IPS-18a (cell line): ENCODE measurements at regions not wholly inside any gene's neighbourhood (a gene's known extent, or its start where the extent isn't known, plus 50 kb on each side); places are given as distances from the start of the nearest gene placed in this dataset.

Experiments used
- H3K27ac ChIP-seq: one replicate; pipeline ENCODE4 v1.5.1; 2013; ENCODE audit warnings: low read length
- H3K27me3 ChIP-seq: one replicate; pipeline ENCODE4 v1.6.1; 2013; ENCODE audit warnings: mild to moderate bottlenecking, low read length; ENCODE audit not compliant: control insufficient read depth, insufficient read depth
- H3K36me3 ChIP-seq: one replicate; pipeline ENCODE4 v1.6.1; 2013; ENCODE audit warnings: low read depth, low read length; ENCODE audit not compliant: control insufficient read depth
- H3K4me1 ChIP-seq: one replicate; pipeline ENCODE4 v1.6.1; 2013; ENCODE audit warnings: low read depth, low read length; ENCODE audit not compliant: control insufficient read depth
- H3K4me3 ChIP-seq: one replicate; pipeline ENCODE4 v1.5.1; 2013; ENCODE audit warnings: low read length
- H3K9ac ChIP-seq: one replicate; pipeline ENCODE4 v1.6.1; 2013; ENCODE audit warnings: mild to moderate bottlenecking, low read length, moderate library complexity
- H3K9me3 ChIP-seq: one replicate; pipeline ENCODE4 v1.6.1; 2013; ENCODE audit warnings: low read depth, low read length; ENCODE audit not compliant: control insufficient read depth

- Histone ChIP-seq H3K9me3 (no peaks in the 10 kb centered on the region), H3K27ac (no peak overlapping the region), H3K27me3 (no peaks in the 10 kb centered on the region), H3K9ac (no peak overlapping the region), H3K4me1 (peaks cover 6% of the 10 kb centered on the region), H3K36me3 (no peaks in the 10 kb centered on the region), H3K4me3 (no peak overlapping the region)
Observed at GRCh38 chr14:71665781-71666180, 266.4 kb upstream of the RGS6 start.

GRCh38 chr14:71666571-71667145 lies 265.6 kb upstream of the RGS6 start:
- peaks cover 9% of the 10 kb centered on the region for H3K36me3 ChIP-seq
- H3K9ac ChIP-seq, result no peak overlapping the region
- H3K27ac ChIP-seq, result no peak overlapping the region
- H3K4me3 ChIP-seq, result no peak overlapping the region
- no peaks in the 10 kb centered on the region for H3K27me3 ChIP-seq
- H3K4me1 ChIP-seq, result no peaks in the 10 kb centered on the region
- H3K9me3 ChIP-seq, result no peaks in the 10 kb centered on the region

- peaks cover 21% of the 10 kb centered on the region for H3K36me3 ChIP-seq
- H3K4me3 ChIP-seq, result no peak overlapping the region
- no peak overlapping the region for H3K27ac ChIP-seq
- H3K9me3 ChIP-seq, result no peaks in the 10 kb centered on the region
- no peaks in the 10 kb centered on the region for H3K27me3 ChIP-seq
- H3K4me1 ChIP-seq, result no peaks in the 10 kb centered on the region
- no peak overlapping the region for H3K9ac ChIP-seq
Observed at GRCh38 chr14:71668186-71668912, 263.9 kb upstream of the RGS6 start.

- Histone ChIP-seq H3K27me3 (no peaks in the 10 kb centered on the region), H3K36me3 (peaks cover 21% of the 10 kb centered on the region), H3K27ac (no peak overlapping the region), H3K9ac (no peak overlapping the region), H3K4me3 (no peak overlapping the region), H3K9me3 (no peaks in the 10 kb centered on the region), H3K4me1 (no peaks in the 10 kb centered on the region)
Observed at GRCh38 chr14:71672596-71672995, 259.6 kb upstream of the RGS6 start.

- Histone ChIP-seq H3K4me3 (no peak overlapping the region), H3K9me3 (no peaks in the 10 kb centered on the region), H3K27me3 (no peaks in the 10 kb centered on the region), H3K4me1 (no peaks in the 10 kb centered on the region), H3K27ac (no peak overlapping the region), H3K9ac (no peak overlapping the region), H3K36me3 (peaks cover 21% of the 10 kb centered on the region)
Observed at GRCh38 chr14:71675126-71675899, 256.9 kb upstream of the RGS6 start.

GRCh38 chr14:71675900-71676287 lies 256.3 kb upstream of the RGS6 start:
- no peaks in the 10 kb centered on the region for H3K27me3 ChIP-seq
- no peak overlapping the region for H3K9ac ChIP-seq
- H3K4me3 ChIP-seq, result no peak overlapping the region
- H3K4me1 ChIP-seq, result peaks cover 1% of the 10 kb centered on the region
- H3K9me3 ChIP-seq, result no peaks in the 10 kb centered on the region
- H3K36me3 ChIP-seq, result peaks cover 20% of the 10 kb centered on the region
- no peak overlapping the region for H3K27ac ChIP-seq

GRCh38 chr14:71680736-71681387 lies 251.4 kb upstream of the RGS6 start:
- Histone ChIP-seq H3K27ac (no peak overlapping the region), H3K4me1 (peaks cover 8% of the 10 kb centered on the region), H3K36me3 (peaks cover 2% of the 10 kb centered on the region), H3K9ac (no peak overlapping the region), H3K9me3 (no peaks in the 10 kb centered on the region), H3K27me3 (no peaks in the 10 kb centered on the region), H3K4me3 (peak overlapping the region; percentile 34)

- Histone ChIP-seq H3K27me3 (no peaks in the 10 kb centered on the region), H3K36me3 (peaks cover 5% of the 10 kb centered on the region), H3K27ac (no peak overlapping the region), H3K9me3 (no peaks in the 10 kb centered on the region), H3K4me1 (peaks cover 8% of the 10 kb centered on the region), H3K4me3 (no peak overlapping the region), H3K9ac (no peak overlapping the region)
Observed at GRCh38 chr14:71682337-71682736, 249.9 kb upstream of the RGS6 start.

- Histone ChIP-seq H3K27ac (no peak overlapping the region), H3K9me3 (no peaks in the 10 kb centered on the region), H3K4me1 (peaks cover 8% of the 10 kb centered on the region), H3K36me3 (peaks cover 5% of the 10 kb centered on the region), H3K9ac (no peak overlapping the region), H3K27me3 (no peaks in the 10 kb centered on the region), H3K4me3 (no peak overlapping the region)
Observed at GRCh38 chr14:71684323-71684722, 247.9 kb upstream of the RGS6 start.

- H3K27ac ChIP-seq, result no peak overlapping the region
- peaks cover 5% of the 10 kb centered on the region for H3K36me3 ChIP-seq
- H3K9ac ChIP-seq, result no peak overlapping the region
- H3K4me1 ChIP-seq, result no peaks in the 10 kb centered on the region
- no peaks in the 10 kb centered on the region for H3K9me3 ChIP-seq
- H3K4me3 ChIP-seq, result no peak overlapping the region
- no peaks in the 10 kb centered on the region for H3K27me3 ChIP-seq
Observed at GRCh38 chr14:71686677-71687076, 245.6 kb upstream of the RGS6 start.

GRCh38 chr14:71687166-71687831 lies 244.9 kb upstream of the RGS6 start:
- Histone ChIP-seq H3K27ac (no peak overlapping the region), H3K9me3 (no peaks in the 10 kb centered on the region), H3K27me3 (no peaks in the 10 kb centered on the region), H3K36me3 (peaks cover 5% of the 10 kb centered on the region), H3K4me1 (no peaks in the 10 kb centered on the region), H3K9ac (no peak overlapping the region), H3K4me3 (no peak overlapping the region)
